ENCODE measurements at regions not wholly inside any gene's neighbourhood (a gene's known extent, or its start where the extent isn't known, plus 50 kb on each side); places are given as distances from the start of the nearest gene placed in this dataset.

- no peak overlapping the region for H3K4me3 ChIP-seq (ENCODE audit: low read depth, low read length)
- TF ChIP-seq, protein P1, sequence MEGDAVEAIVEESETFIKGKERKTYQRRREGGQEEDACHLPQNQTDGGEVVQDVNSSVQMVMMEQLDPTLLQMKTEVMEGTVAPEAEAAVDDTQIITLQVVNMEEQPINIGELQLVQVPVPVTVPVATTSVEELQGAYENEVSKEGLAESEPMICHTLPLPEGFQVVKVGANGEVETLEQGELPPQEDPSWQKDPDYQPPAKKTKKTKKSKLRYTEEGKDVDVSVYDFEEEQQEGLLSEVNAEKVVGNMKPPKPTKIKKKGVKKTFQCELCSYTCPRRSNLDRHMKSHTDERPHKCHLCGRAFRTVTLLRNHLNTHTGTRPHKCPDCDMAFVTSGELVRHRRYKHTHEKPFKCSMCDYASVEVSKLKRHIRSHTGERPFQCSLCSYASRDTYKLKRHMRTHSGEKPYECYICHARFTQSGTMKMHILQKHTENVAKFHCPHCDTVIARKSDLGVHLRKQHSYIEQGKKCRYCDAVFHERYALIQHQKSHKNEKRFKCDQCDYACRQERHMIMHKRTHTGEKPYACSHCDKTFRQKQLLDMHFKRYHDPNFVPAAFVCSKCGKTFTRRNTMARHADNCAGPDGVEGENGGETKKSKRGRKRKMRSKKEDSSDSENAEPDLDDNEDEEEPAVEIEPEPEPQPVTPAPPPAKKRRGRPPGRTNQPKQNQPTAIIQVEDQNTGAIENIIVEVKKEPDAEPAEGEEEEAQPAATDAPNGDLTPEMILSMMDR (IDR thresholded peaks at IDR 0.05; ENCODE audit: low read depth, low read length): peak; percentile 36
These were observed 209.5 kb upstream of the S1PR3 start for GRCh38 chr9:88781628-88782391.

GRCh38 chr9:88782931-88783710 is 208.1 kb upstream of the S1PR3 start:
- TF ChIP-seq, protein P1 (IDR thresholded peaks at IDR 0.05; ENCODE audit: low read depth, low read length): no peak
- no peak overlapping the region for H3K4me3 ChIP-seq (ENCODE audit: low read depth, low read length)

GRCh38 chr9:88783711-88784083 is 207.6 kb upstream of the S1PR3 start:
- H3K4me3 ChIP-seq (ENCODE audit: low read depth, low read length): no peak overlapping the region
- TF ChIP-seq, protein P1 (IDR thresholded peaks at IDR 0.05; ENCODE audit: low read depth, low read length): no peak

GRCh38 chr9:88784960-88785359 is 206.3 kb upstream of the S1PR3 start:
- no peak overlapping the region for H3K4me3 ChIP-seq (ENCODE audit: low read depth, low read length)
- TF ChIP-seq, protein P1 (IDR thresholded peaks at IDR 0.05; ENCODE audit: low read depth, low read length): no peak

DNA sequence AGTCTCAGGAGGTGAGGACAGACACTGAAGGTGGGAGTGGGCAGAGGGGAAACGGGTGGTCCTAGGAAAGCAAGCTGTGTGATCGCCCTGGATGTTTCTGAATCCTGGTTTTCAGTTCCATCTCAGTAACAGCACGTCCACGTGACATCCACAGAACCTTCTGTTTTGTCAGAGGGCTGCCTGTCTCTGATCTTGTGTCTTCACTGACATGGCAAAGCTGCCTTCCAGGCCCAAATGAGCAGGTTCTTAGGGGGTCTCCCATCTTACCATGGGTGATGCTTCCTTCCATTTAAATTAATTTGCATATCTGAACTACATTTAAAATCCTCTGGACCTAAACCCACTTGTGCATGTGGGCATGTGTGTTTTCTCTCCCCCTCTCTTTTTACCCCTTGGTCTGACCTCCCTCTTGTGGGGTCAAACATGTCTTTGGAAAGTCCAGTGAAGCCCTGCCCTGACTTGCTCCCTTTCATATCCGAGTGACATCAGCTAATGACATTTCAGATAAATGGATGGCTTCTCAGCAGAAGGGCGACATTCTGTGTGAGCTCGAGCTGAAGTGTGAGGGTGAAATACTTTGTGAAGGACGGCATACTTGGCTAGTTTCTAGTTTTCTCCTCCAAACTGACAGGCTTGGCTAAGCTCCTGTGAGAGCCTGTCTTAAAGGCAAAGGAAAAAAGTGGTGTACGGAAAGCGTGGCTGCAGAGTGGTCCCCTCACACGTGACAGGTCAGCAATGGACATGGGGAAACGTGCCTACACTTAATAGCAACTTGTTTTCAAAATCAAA is 204.8 kb upstream of the S1PR3 start:
- H3K4me3 ChIP-seq (ENCODE audit: low read depth, low read length): no peak overlapping the region
- TF ChIP-seq, protein P1 (IDR thresholded peaks at IDR 0.05; ENCODE audit: low read depth, low read length): no peak

- TF ChIP-seq, protein P1 (IDR thresholded peaks at IDR 0.05; ENCODE audit: low read depth, low read length): no peak
- no peak overlapping the region for H3K4me3 ChIP-seq (ENCODE audit: low read depth, low read length)
These were observed 201.5 kb upstream of the S1PR3 start for GRCh38 chr9:88789785-88790184.

Measured in WI38 (cell line).